Sigmoid colon (tissue), 6 donors: ENCODE measurements at regions not wholly inside any gene's neighbourhood (a gene's known extent, or its start where the extent isn't known, plus 50 kb on each side); places are given as distances from the start of the nearest gene placed in this dataset.

Source experiments
- DNase-seq: peaks from one replicate; pipeline ENCODE4 v3.0.0-alpha.2; 2019
- H3K27ac ChIP-seq, 4 donors: fragments of 200-600 bp; sonication (generic); one replicate each; pipeline ENCODE4 v1.5.1; 2016 to 2019; ENCODE audit warnings: mild to moderate bottlenecking in 1 of 4
- H3K27me3 ChIP-seq, 3 donors: fragments of 200-600 bp; sonication (generic); one replicate each; pipeline ENCODE4 v1.5.1; 2019; ENCODE audit warnings: mild to moderate bottlenecking in 1 of 3
- H3K36me3 ChIP-seq, 4 donors: fragments of 200-600 bp; sonication (generic); one replicate each; pipeline ENCODE4 v1.5.1; 2016 to 2019
- H3K4me1 ChIP-seq, 4 donors: fragments of 200-600 bp; sonication (generic); one replicate each; pipeline ENCODE4 v1.5.1; 2017 to 2019
- H3K4me3 ChIP-seq, 4 donors: fragments of 200-600 bp; sonication (generic); one replicate each; pipeline ENCODE4 v1.5.1; 2017 to 2019; ENCODE audit warnings: mild to moderate bottlenecking in 2 of 4, moderate library complexity in 1 of 4
- H3K9me3 ChIP-seq, 4 donors: fragments of 200-600 bp in 3 of 4; sonication (generic) in 3 of 4; one replicate each; pipeline versions ENCODE4 v1.5.1 to v1.6.1; 2013 to 2019
- CTCF ChIP-seq, 4 experiments: fragments of 450-650 bp in 3 of 4; fragments of 200-600 bp in 1 of 4; IDR thresholded peaks; one replicate each; pipeline ENCODE4 v1.5.1; 2016 to 2019; ENCODE audit warnings: antibody characterized with exemption in 4 of 4, mild to moderate bottlenecking in 3 of 4, moderate library complexity in 2 of 4
- EP300 ChIP-seq, 4 donors: sonication (generic); formaldehyde crosslinking; IDR thresholded peaks; one replicate each; pipeline ENCODE4 v1.6.1; 2017; ENCODE audit warnings: antibody characterized with exemption in 4 of 4
- POLR2A ChIP-seq, 2 donors: fragments of 450-650 bp; IDR thresholded peaks; one replicate each; pipeline ENCODE4 v1.6.1; 2016; ENCODE audit warnings: antibody characterized with exemption in 2 of 2, mild to moderate bottlenecking in 2 of 2, moderate library complexity in 2 of 2
- POLR2AphosphoS5 ChIP-seq, 4 donors: sonication (generic); formaldehyde crosslinking; IDR thresholded peaks; one replicate each; pipeline ENCODE4 v1.6.1; 2017; ENCODE audit warnings: antibody characterized with exemption in 4 of 4
- WGBS, 2 donors: extraction: QIAGEN DNeasy Blood & Tissue Kit; methylation state at CpG; one replicate each; pipeline ENCODE4 v1.1.7; 2013; 5-methylcytosine and 5-hydroxymethylcytosine counted together
- intact Hi-C: fragments of 100-400 bp; cut with DNase I; formaldehyde crosslinking; loops from one replicate; pipeline ENCODE4 v1.15.1; 2023
- donor health status: healthy with polysubstance abuse.
- donor health status: healthy.

DNA sequence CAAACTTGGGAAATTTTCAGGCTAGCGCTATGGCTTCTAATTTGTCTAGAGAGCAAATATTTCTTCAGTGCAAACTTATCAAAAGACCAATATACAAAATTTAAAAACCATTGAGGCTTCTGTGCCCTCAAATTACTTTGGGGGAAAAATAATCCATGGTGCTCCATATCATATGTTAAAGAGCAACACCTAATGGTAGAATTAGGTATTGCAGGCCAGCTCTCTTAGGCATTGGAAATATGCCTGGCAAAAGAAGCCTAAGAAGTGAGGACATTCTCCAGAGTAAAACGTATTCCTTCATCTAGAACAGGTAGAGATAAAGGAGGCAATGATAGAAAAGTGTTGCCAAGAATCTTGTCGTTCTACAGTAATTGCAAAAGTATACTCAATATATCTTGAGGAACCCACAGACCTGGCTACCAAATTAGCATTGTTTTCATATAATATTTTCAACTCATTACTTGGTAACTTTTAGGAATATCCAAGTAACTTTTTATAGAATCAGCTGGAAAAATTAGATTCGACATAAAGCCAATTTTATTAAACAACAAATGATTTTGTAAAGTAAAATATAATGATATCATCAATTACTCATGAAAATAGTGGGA, 401.1 kb downstream of the BCL11A start:
- 84% methylated on average over 4 of the region's 4 CpGs for WGBS, 2 donors
- TF ChIP-seq POLR2AphosphoS5 (IDR thresholded peaks at IDR 0.05), result no peak
- peak in 3 of 4 experiments; percentile 39 to 61 (median 41) for TF ChIP-seq CTCF (IDR thresholded peaks at IDR 0.05)
- no peak for TF ChIP-seq POLR2A (IDR thresholded peaks at IDR 0.05)
- Histone ChIP-seq H3K9me3 (no peaks in the 10 kb centered on the region), H3K36me3 (no peaks in the 10 kb centered on the region), H3K4me1 (no peaks in the 10 kb centered on the region), H3K4me3 (no peak overlapping the region), H3K27me3 (no peaks in the 10 kb centered on the region), H3K27ac (no peak overlapping the region)
- no peak for DNase-seq
- intact Hi-C loops, result no loop called here

DNA sequence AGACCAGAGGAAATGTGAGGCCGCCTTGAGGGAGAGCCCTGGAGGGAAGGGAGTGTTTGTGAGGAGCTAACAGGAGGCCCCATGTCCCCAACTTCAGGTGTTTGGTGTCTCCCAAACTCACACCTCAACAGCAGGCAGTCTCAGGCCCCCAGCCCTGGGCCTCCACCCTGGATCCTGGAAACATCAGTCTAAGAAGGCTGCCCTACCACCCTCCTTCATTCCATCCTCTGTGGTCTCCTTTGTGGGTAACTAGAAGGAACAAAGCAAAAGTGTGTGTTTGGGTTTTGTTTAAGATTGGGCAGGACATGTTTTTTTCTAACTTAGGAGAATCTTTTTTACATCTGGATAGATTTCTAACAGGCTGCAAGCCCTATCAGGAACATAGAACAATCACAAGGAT, 404.3 kb downstream of the BCL11A start:
- TF ChIP-seq CTCF (IDR thresholded peaks at IDR 0.05) (no peak), POLR2AphosphoS5 (IDR thresholded peaks at IDR 0.05) (no peak), POLR2A (IDR thresholded peaks at IDR 0.05) (no peak), EP300 (IDR thresholded peaks at IDR 0.05) (no peak)
- intact Hi-C loops, result no loop called here
- 47 to 86% methylated on average over 1 of the region's 1 CpG for WGBS, 2 donors
- DNase-seq, result no peak
- Histone ChIP-seq H3K4me3 (no peak overlapping the region), H3K4me1 (no peaks in the 10 kb centered on the region), H3K27ac (no peak overlapping the region), H3K27me3 (no peaks in the 10 kb centered on the region), H3K9me3 (no peaks in the 10 kb centered on the region), H3K36me3 (no peaks in the 10 kb centered on the region)

- Histone ChIP-seq H3K36me3 (no peaks in the 10 kb centered on the region), H3K9me3 (no peaks in the 10 kb centered on the region), H3K27ac (no peak overlapping the region), H3K4me1 (no peaks in the 10 kb centered on the region), H3K27me3 (no peaks in the 10 kb centered on the region), H3K4me3 (no peak overlapping the region)
- DNase-seq, result no peak
- TF ChIP-seq CTCF (IDR thresholded peaks at IDR 0.05) (no peak), EP300 (IDR thresholded peaks at IDR 0.05) (no peak), POLR2A (IDR thresholded peaks at IDR 0.05) (no peak), POLR2AphosphoS5 (IDR thresholded peaks at IDR 0.05) (no peak)
- 53 to 84% methylated on average over 4 of the region's 4 CpGs for WGBS, 2 donors
- intact Hi-C loops, result no loop called here
These were observed 404.7 kb downstream of the BCL11A start for GRCh38 chr2:60148716-60149115.

GRCh38 chr2:60140185-60140584, 413.3 kb downstream of the BCL11A start:
- DNase-seq, result no peak
- 87 to 88% methylated on average over 3 of the region's 3 CpGs for WGBS, 2 donors
- Histone ChIP-seq H3K9me3 (peaks cover 0 to 4% (median 2%) of the 10 kb centered on the region in 4 donors), H3K27me3 (no peaks in the 10 kb centered on the region), H3K4me1 (no peaks in the 10 kb centered on the region), H3K36me3 (no peaks in the 10 kb centered on the region), H3K4me3 (no peak overlapping the region), H3K27ac (no peak overlapping the region)
- intact Hi-C loops, result no loop called here
- no peak for TF ChIP-seq EP300 (IDR thresholded peaks at IDR 0.05)
- no peak for TF ChIP-seq POLR2AphosphoS5 (IDR thresholded peaks at IDR 0.05)

DNA sequence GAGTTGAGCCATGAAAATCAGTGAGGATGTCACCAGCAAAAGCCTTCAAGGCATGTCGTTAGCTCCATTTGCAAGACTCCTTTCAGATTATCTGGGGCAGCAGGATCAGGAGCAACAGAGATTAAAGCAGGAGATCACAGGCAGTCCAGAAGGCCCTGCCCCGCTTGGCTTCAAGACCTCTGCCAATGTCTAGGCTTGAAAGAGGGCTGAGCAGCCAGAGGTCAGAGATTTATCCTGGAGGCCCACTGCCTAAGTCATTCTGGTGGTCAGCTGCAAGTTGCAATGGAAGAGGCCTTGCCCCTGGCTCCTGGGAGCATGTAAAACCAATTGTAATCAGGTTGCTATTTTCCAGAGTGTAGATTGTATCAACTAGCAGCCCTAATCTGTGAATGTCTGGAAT, 416.5 kb downstream of the BCL11A start:
- H3K4me1 ChIP-seq, result no peaks in the 10 kb centered on the region
- no peaks in the 10 kb centered on the region for H3K36me3 ChIP-seq
- 91 to 93% methylated on average over 2 of the region's 2 CpGs for WGBS, 2 donors
- no peak overlapping the region for H3K4me3 ChIP-seq
- no peaks in the 10 kb centered on the region for H3K27me3 ChIP-seq
- no peak overlapping the region for H3K27ac ChIP-seq
- intact Hi-C loops, result no loop called here
- H3K9me3 ChIP-seq, result peaks cover 0 to 5% (median 2%) of the 10 kb centered on the region in 4 donors
- TF ChIP-seq CTCF (IDR thresholded peaks at IDR 0.05) (no peak), POLR2AphosphoS5 (IDR thresholded peaks at IDR 0.05) (no peak), POLR2A (IDR thresholded peaks at IDR 0.05) (no peak), EP300 (IDR thresholded peaks at IDR 0.05) (no peak)
- DNase-seq, result no peak
